ENCODE measurements at regions not wholly inside any gene's neighbourhood (a gene's known extent, or its start where the extent isn't known, plus 50 kb on each side); places are given as distances from the start of the nearest gene placed in this dataset.
A peak's percentile ranks its signal among the peaks of the same experiment; 100 is the strongest.
"Not testable (repeated sequence)": the region's sequence is repeated elsewhere in the genome, so short reads cannot be mapped to it uniquely, and the experiment has no call there.

- intact Hi-C loops (cut with DNase I) = no loop called here
- no peaks in the 10 kb centered on the region for H3K27me3 ChIP-seq
- WGBS, 2 donors = 90% methylated on average over 1 of the region's 1 CpG
- no peak overlapping the region for H3K4me3 ChIP-seq
- no peaks in the 10 kb centered on the region for H3K4me1 ChIP-seq
- H3K27ac ChIP-seq = no peak overlapping the region
- H3K36me3 ChIP-seq = no peaks in the 10 kb centered on the region
- no peak for DNase-seq
- peaks cover 0 to 7% (median 0%) of the 10 kb centered on the region in 4 donors for H3K9me3 ChIP-seq
- TF ChIP-seq EP300 (IDR thresholded peaks at IDR 0.05) (no peak), POLR2A (IDR thresholded peaks at IDR 0.05) (no peak), CTCF (IDR thresholded peaks at IDR 0.05) (no peak), POLR2AphosphoS5 (IDR thresholded peaks at IDR 0.05) (no peak)
Measured at GRCh38 chr15:24224161-24224560, 451.4 kb upstream of the NPAP1 start.

GRCh38 chr15:24228922-24229321 is 446.7 kb upstream of the NPAP1 start:
- H3K9me3 ChIP-seq; H3K4me3 ChIP-seq; H3K27me3 ChIP-seq; H3K27ac ChIP-seq; H3K4me1 ChIP-seq; H3K36me3 ChIP-seq; intact Hi-C loops (cut with DNase I); DNase-seq: not testable (repeated sequence)
- WGBS, 2 donors = 88 to 90% methylated on average over 7 of the region's 7 CpGs

GRCh38 chr15:24233134-24233533 is 442.4 kb upstream of the NPAP1 start:
- DNase-seq; H3K4me1 ChIP-seq; H3K27ac ChIP-seq; intact Hi-C loops (cut with DNase I); H3K4me3 ChIP-seq; H3K9me3 ChIP-seq; H3K27me3 ChIP-seq; H3K36me3 ChIP-seq: not testable (repeated sequence)
- 23 to 72% methylated on average over 3 of the region's 3 CpGs for WGBS, 2 donors

GRCh38 chr15:24240580-24240979 is 435.0 kb upstream of the NPAP1 start:
- H3K4me3 ChIP-seq; intact Hi-C loops (cut with DNase I); H3K27me3 ChIP-seq; H3K36me3 ChIP-seq; H3K27ac ChIP-seq; H3K9me3 ChIP-seq; H3K4me1 ChIP-seq; DNase-seq: not testable (repeated sequence)
- WGBS, 2 donors = 83 to 91% methylated on average over 5 of the region's 5 CpGs

- H3K4me1 ChIP-seq; intact Hi-C loops (cut with DNase I); H3K36me3 ChIP-seq; H3K9me3 ChIP-seq; H3K4me3 ChIP-seq; H3K27me3 ChIP-seq; H3K27ac ChIP-seq; DNase-seq: not testable (repeated sequence)
- 28 to 48% methylated on average over 3 of the region's 3 CpGs for WGBS, 2 donors
Measured at GRCh38 chr15:24259106-24259505, 416.5 kb upstream of the NPAP1 start.

- H3K4me3 ChIP-seq; H3K4me1 ChIP-seq; H3K27ac ChIP-seq; H3K27me3 ChIP-seq; intact Hi-C loops (cut with DNase I); H3K36me3 ChIP-seq; H3K9me3 ChIP-seq; DNase-seq: not testable (repeated sequence)
- 80 to 88% methylated on average over 10 of the region's 10 CpGs for WGBS, 2 donors
Measured at GRCh38 chr15:24260407-24260806, 415.2 kb upstream of the NPAP1 start.

- H3K27ac ChIP-seq; H3K36me3 ChIP-seq; H3K4me3 ChIP-seq; H3K9me3 ChIP-seq; H3K27me3 ChIP-seq; H3K4me1 ChIP-seq; intact Hi-C loops (cut with DNase I); DNase-seq: not testable (repeated sequence)
- 39 to 64% methylated on average over 15 to 17 of the region's 25 CpGs for WGBS, 2 donors
Measured at GRCh38 chr15:24260854-24261253, 414.7 kb upstream of the NPAP1 start.

GRCh38 chr15:24268536-24269165 is 406.9 kb upstream of the NPAP1 start:
- H3K9me3 ChIP-seq; H3K4me1 ChIP-seq; H3K36me3 ChIP-seq; H3K27me3 ChIP-seq; DNase-seq; H3K4me3 ChIP-seq; intact Hi-C loops (cut with DNase I): not testable (repeated sequence)
- 16 to 60% methylated on average over 7 of the region's 7 CpGs for WGBS, 2 donors
- H3K27ac ChIP-seq = peak overlapping the region in 2 of 4 donors; percentile 21 to 55

All from sigmoid colon (tissue), 6 donors.